A204.1 (cell line): ENCODE measurements at regions not wholly inside any gene's neighbourhood (a gene's known extent, or its start where the extent isn't known, plus 50 kb on each side); places are given as distances from the start of the nearest gene placed in this dataset.
"Not testable (repeated sequence)": the region's sequence is repeated elsewhere in the genome, so short reads cannot be mapped to it uniquely, and the experiment has no call there.

Experiments
- FAIRE-seq: peaks from 2 replicates; lab custom pipeline; 2012; peaks lifted over from hg19 to GRCh38; lab: Jason Lieb, UNC

GRCh38 chr21:35157374-35157773 is 108.3 kb upstream of the RUNX1 start:
- not testable (repeated sequence) for FAIRE-seq

- FAIRE-seq, result no peak
Measured at GRCh38 chr21:35156293-35157278, 107.5 kb upstream of the RUNX1 start.

GRCh38 chr21:35154788-35155187 is 105.7 kb upstream of the RUNX1 start:
- no peak for FAIRE-seq

GRCh38 chr21:35153671-35154070 is 104.6 kb upstream of the RUNX1 start:
- FAIRE-seq, result no peak

DNA sequence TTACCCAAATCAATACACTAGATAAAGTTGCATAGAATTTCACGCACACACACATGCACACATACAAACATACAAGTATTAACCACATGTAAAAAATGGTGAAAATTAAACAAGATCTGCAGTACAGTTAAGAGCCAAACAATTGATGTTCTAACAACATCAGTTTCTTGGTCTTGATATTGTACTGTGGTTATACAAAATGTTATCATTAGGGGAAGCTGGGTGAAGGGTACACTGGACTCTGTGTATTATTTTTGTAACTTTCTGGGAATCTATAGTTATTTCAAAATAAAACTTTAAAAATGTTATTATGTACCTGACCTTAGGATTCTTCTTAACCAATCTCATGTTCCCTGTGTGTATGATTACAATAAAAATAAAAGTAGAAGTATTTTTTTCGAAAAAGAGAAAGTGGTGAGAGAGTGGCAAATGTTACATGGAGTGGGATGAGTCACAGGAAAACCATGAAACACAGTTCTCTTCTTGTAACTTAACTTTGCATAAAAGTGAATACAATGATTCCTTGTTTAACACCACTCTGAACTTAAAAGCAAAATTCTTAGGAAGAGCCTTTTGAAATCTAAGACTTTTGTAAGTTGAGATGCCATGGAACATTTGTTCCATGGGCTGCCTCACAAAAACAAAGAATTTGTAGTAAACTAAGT is 101.6 kb upstream of the RUNX1 start:
- no peak for FAIRE-seq

DNA sequence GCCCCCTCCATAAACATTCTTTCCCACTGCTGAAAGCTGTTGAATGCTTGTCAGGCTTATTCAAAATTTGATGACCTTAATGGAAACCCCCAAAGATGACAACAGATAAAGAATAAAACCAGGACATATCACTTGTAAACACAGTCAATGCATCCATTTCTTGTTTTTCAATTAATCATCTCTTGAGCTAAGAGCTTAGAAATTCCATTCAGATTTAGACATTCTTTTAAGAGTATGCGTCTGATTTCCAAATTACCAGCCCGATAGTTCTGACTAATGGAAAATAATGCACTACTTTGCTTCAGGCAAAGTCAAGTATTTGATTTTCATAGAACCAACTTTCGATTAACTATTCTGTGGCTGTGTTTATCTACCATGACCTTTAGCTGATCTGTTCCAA is 100.6 kb upstream of the RUNX1 start:
- FAIRE-seq, result no peak

DNA sequence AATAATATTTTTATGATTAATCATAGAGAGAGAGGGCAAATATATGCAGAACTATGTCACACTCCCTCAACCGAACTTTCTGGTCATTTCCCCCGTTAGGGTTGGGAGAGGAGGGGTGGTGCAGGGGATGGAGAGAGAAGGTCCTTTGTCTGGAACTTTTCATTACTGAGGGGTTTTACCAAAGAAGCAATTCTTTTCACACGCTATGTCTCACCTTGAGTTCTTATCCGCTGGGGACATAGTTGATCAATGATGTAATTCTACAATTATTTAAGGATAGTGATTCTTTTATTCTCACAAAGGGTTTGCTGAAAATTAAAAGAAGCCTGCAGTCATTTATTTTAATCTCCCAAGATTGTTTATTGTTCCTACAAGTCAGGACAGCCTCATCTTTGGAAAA is 98.3 kb upstream of the RUNX1 start:
- no peak for FAIRE-seq

DNA sequence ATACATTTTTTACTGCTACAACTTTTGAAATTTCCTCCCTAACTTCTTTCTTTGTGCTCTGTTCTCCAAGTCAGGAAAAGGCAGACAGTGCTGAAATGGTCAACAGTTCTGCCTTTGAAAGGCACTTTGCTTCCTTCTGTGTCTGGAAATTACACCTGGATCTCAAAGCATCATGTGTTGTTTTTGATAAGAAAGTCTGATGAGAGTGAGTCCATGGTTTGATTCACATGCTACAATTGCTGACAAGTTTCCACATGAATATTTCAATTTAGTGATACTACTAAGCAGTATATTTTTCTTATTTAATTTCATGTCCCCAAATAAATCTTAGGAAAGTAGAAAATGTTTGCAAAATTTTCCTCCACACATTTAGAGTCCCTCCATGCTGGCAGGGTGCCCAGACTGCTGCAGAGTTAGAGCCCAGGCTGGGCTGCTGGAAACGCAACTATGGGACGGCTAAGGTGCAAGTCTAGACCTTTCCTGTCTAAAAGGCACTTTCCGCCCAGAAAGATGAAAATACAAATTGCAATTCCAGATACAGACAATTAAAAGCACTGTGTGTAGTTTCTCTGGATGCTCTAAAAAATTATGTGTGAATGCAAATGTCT is 96.6 kb upstream of the RUNX1 start:
- no peak for FAIRE-seq

DNA sequence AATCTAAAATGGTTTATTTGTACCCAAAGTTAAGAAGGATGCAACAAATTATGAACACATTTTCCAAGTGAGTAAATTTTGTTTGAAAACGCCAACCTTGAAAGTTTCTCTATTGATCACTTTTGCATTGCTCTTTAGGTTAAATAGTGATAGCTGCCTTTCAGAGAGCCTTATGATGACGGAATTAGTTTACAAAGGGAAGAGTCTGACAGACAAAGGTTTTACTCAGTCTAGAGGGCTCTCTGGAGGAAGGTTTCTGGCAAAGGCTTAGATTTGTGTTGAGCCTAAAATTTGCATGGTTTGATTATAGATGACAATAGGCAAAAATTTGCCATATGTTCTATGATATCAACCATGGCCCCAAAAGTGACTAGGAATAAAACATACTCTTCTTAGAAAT is 95.9 kb upstream of the RUNX1 start:
- no peak for FAIRE-seq

DNA sequence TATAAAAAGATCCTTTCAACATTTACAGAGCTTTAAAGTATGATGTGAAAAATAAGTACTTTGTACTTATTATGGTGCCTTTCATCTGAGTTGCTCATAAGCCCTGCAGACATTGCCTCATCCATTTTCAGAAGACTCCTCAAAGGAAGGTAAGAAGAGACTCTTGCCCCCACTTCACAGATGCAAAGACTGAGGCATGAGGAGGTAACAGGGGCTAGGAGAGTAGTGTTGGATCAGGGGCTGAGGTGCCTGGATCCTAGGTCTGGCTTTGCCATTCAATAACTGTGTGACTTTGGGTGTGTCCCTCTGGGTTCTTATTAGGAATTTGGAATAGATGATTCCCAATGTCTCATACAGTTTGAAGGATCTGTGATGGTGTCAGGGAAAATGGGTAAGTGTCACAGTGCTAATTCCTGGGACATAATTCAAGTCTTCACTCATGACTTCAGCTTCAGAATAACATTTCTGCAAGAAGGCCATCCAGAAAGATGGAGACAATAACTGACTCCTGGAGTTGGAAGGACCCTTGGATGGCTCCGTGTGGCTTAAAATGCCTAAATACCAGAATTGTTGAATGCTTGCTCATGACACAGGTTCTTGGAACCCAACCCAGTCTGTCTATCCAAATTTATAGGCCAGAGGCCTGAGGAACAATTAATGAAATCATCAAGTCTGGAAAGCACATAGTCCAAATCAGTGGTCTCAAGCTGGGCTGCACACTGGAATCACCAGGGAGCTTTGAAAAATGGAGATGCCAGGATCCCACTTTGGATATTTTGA is 93.1 kb upstream of the RUNX1 start:
- no peak for FAIRE-seq

DNA sequence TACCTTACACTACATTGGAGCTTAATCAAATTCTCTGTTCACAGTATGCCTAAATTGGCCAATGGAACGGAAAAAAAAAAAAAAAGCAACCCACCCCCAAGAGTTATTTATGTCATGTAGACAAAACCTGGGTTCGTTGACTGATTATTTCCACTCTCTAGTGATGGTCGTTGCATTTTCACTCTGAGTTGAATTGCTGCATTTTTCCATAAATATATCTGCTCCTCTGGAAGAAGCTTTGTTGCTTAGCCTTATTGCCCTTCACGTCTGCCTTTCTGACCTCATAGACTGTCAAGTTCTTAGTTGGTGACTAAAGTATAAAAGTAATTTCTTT is 90.2 kb upstream of the RUNX1 start:
- no peak for FAIRE-seq

- FAIRE-seq, result no peak
Measured at GRCh38 chr21:35138665-35139381, 89.7 kb upstream of the RUNX1 start.

DNA sequence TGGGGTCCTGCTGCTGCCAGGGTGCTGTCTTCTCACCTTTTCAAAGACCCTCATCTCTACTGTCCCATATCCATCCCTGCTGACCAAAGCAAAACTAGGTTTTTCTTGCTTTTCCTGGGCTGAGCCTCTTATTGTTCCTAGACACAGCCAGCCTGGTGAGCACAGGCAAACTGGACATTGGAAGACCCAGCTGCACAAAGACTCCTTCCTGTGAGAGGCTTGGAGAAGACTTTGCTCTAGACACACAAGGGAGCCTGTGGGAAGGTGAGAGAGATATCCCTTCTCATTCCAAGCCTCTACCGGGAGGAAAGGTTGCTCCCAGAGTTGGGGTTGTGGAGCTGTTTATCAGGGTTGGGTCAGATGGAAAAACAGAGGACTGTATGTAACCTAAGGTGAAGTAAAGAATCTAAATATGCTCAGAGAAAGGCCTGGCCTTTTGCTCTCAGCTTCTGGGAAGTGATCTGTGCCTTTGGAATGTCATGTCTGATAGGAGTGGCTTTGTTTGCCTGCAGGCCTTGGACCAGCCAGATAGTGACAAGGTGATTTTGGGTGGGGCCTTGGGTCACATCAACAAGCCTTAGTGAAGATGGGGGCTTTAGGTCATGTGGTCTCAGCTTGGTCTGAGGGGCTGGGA is 87.6 kb upstream of the RUNX1 start:
- no peak for FAIRE-seq

GRCh38 chr21:35136106-35136505 is 87.0 kb upstream of the RUNX1 start:
- no peak for FAIRE-seq

DNA sequence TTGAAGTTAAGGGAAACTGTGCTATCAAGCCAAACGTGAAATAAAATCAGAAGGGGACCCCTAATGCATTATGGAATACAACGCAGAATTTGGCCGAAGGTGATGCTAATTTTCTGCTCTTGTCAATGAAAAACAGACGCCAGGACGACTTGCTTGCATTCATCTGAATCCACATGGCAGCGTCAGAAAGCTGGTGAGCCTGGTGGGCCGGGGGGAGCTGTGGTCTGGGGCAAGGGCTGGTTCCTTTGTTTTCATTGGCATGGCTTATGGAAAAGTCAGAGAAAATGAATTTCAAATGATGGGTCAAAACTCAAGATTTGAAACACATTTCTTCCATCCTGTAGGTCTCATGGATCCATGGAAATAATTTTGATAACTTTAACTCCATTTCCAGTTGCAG is 86.4 kb upstream of the RUNX1 start:
- FAIRE-seq, result no peak

GRCh38 chr21:35134309-35134708 is 85.2 kb upstream of the RUNX1 start:
- no peak for FAIRE-seq

DNA sequence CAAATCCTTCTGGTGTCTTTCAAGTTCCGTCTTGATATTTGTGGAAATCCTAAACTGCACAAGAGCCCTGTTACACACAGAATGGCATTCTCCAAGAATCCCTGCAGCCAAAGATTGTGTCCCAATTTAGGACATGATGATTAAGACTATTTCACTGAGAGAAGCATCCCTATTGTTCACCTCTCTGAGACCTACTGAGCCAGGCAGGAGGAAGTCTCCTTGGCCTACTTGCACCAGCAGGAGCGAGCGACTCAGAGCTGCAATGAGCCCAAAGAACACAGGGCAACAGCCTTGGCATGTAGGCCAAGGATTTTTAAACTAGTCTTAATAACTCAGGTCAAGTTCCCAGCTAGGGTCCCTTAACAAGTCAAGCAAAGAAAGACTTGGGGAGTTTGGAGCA is 79.4 kb upstream of the RUNX1 start:
- FAIRE-seq, result no peak

DNA sequence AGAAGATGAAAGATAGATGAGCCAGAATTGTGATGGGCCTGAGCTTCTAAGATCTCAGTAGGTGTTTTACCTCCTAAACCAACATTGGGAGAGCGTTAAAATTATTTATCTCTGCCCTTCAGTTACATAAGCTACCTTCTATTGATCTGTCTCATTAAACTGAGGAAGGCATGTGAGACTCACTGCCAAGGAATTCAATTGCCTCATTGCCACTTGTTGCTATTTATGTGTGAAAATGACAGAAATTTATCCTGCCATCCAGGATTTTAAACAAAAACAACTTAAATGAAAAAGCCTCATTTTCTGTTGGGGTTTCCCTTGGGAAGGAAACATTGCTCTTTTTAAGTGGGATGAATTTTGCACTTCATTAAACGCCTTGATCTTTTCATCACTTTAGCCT is 78.7 kb upstream of the RUNX1 start:
- no peak for FAIRE-seq

DNA sequence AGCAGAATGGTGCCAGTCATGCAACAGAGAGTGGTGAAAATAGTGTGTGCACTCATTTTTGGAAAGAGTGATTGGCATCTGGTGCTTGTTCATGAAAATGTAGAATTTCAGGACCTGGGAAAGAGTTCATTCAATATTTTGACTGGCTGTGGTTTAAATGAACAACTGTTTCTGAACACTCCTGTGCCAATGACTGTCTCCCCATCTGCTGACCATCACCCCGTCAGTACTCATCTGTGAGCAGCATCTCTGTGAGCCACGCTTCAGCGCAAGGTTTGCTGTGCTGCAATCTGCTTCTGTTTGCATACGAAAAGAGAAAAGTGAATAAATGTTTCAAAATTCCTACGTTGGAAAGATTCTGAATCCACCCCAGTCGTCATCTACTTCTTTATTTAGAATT is 77.9 kb upstream of the RUNX1 start:
- FAIRE-seq, result no peak

DNA sequence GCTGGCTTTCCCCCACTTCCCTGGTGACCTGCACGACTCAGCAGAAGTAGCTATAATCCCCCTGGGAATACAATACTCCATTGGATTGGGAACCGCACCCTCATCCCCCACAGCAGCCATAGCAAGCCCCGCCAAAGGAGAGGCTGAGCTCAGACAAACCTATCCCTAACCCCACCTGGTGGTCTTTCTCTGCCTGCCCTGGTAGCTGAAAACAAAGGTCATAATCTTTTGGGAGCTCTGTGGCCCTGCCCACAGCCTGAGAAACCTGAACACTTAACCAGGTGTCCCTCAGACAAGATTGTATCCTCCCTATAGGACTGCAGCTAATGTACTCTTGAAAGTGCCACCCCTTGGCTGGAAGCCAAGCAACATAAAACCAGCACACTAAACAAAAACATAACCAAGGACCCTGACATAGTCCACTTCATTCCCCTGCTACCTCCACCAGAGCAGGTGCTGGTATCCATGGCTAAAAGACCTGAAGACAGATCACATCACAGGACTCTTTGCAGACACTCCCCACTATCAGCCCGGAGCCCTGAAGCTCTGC is 71.6 kb upstream of the RUNX1 start:
- FAIRE-seq, result no peak

DNA sequence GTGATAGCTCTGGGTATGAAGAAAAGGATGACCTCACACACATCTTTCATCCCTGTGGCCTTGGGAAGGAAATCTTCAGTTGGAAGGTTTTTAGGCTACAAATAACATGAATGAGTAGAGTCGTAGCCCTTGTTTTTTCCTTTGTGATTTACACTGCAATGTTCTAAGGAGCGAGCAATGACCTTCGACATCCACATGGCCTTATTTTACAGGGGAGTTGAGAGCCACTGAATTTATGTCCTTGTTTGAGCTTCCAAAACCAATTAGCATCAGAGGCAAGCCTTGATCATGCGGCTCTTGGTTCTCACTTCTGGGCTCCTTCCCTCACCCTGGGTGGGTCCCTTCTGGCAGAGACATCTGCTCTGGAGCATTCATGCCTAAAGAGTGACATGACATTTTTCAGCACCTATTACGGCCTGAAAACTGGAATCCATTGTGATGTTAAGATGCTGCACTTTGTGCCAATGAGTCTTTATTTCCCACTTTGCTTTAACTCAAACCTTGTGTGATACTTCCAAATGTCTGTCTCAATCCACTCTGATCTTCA is 70.5 kb upstream of the RUNX1 start:
- no peak for FAIRE-seq
